ENCODE measurements at regions not wholly inside any gene's neighbourhood (a gene's known extent, or its start where the extent isn't known, plus 50 kb on each side); places are given as distances from the start of the nearest gene placed in this dataset.

- no peak for DNase-seq (ENCODE audit: low spot score in 2 of 2)
- TF ChIP-seq, protein P1, sequence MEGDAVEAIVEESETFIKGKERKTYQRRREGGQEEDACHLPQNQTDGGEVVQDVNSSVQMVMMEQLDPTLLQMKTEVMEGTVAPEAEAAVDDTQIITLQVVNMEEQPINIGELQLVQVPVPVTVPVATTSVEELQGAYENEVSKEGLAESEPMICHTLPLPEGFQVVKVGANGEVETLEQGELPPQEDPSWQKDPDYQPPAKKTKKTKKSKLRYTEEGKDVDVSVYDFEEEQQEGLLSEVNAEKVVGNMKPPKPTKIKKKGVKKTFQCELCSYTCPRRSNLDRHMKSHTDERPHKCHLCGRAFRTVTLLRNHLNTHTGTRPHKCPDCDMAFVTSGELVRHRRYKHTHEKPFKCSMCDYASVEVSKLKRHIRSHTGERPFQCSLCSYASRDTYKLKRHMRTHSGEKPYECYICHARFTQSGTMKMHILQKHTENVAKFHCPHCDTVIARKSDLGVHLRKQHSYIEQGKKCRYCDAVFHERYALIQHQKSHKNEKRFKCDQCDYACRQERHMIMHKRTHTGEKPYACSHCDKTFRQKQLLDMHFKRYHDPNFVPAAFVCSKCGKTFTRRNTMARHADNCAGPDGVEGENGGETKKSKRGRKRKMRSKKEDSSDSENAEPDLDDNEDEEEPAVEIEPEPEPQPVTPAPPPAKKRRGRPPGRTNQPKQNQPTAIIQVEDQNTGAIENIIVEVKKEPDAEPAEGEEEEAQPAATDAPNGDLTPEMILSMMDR (IDR thresholded peaks at IDR 0.05): no peak
- no peak overlapping the region for H3K27ac ChIP-seq
- no peaks in the 10 kb centered on the region for H3K4me1 ChIP-seq
- H3K27me3 ChIP-seq: no peaks in the 10 kb centered on the region
- no peak overlapping the region for H3K4me3 ChIP-seq
- no peaks in the 10 kb centered on the region for H3K36me3 ChIP-seq
- no peaks in the 10 kb centered on the region for H3K9me3 ChIP-seq
- intact Hi-C loops (cut with DNase I): no loop called here
These were observed 98.2 kb upstream of the SCEL start for GRCh38 chr13:77437267-77437666.

DNA sequence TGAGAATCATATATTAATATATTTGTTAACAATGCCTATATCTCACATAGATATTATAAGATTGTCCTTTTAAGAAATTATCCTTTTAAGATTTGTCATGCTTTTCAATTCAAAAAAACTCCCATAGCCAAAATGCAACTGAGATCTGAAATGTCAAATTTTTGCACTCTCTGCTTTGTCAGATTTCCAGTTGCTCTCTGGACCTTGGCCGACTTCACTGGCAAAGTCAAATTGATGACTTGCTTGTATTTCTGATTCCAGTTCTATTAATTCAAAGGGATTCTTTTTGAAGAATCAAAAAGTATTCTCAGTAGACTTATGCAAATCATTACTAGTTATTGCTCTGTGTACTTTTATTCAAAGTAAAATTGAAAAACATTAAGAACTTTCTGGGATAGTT lies 101.2 kb upstream of the SCEL start:
- intact Hi-C loops (cut with DNase I): no loop called here
- Histone ChIP-seq H3K9me3 (no peaks in the 10 kb centered on the region), H3K27ac (no peak overlapping the region), H3K27me3 (no peaks in the 10 kb centered on the region), H3K36me3 (no peaks in the 10 kb centered on the region), H3K4me1 (no peaks in the 10 kb centered on the region), H3K4me3 (no peak overlapping the region)
- DNase-seq (ENCODE audit: low spot score in 2 of 2): no peak
- TF ChIP-seq, protein P1 (IDR thresholded peaks at IDR 0.05): no peak

DNA sequence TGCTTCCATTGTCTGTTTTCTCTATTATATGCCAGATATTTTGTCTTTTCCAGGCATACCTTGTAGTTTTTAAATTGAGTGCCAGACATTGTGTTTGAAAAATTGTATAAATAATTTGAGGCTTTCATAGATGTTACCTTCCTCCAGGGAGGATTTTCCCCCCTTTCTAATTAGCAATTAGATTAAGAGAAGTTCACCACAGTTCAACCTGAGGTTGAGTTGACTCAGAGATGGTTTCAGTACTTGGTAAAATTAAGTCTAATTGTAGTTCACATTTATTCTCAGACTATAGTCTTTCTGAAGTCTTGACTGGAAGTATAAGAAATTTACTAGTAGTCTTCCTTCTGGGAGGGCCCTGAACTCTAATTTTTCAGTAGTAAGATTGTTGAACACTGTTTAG lies 104.1 kb upstream of the SCEL start:
- DNase-seq (ENCODE audit: low spot score in 2 of 2): no peak
- TF ChIP-seq, protein P1 (IDR thresholded peaks at IDR 0.05): no peak
- Histone ChIP-seq H3K27ac (no peak overlapping the region), H3K4me1 (no peaks in the 10 kb centered on the region), H3K27me3 (no peaks in the 10 kb centered on the region), H3K9me3 (no peaks in the 10 kb centered on the region), H3K36me3 (no peaks in the 10 kb centered on the region), H3K4me3 (no peak overlapping the region)
- intact Hi-C loops (cut with DNase I): no loop called here

DNA sequence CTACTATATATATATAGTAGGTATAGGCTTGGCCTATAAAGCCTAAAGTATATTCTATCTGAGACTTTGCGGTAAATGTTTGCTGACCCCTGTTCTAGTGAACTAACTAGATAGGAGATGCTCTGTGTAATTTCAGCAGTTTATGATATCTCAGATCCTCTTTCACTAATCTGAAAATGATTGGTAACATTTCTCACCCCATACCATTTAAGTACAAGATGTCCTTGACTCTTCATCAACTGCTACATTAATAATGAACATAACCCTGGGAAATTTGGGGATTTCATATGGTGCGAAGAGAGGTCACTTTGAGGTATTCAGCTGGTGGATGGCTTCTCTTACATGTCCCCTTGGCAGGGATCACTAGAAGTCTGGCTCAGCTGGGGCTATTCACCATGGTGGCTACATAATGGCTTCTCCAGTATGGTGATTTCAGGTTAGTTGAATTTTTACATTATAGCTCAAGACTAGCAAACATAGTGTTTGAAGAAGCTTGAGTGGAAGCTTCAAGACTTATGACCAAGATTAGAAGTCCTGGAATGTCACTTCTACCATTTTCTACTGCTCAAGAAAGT lies 103.6 kb upstream of the MYCBP2 start:
- intact Hi-C loops (cut with DNase I): no loop called here
- H3K27me3 ChIP-seq: no peaks in the 10 kb centered on the region
- no peaks in the 10 kb centered on the region for H3K9me3 ChIP-seq
- DNase-seq (ENCODE audit: low spot score in 2 of 2): no peak
- TF ChIP-seq, protein P1 (IDR thresholded peaks at IDR 0.05): no peak
- H3K36me3 ChIP-seq: no peaks in the 10 kb centered on the region
- no peak overlapping the region for H3K27ac ChIP-seq
- no peak overlapping the region for H3K4me3 ChIP-seq
- no peaks in the 10 kb centered on the region for H3K4me1 ChIP-seq

GRCh38 chr13:77429320-77430142 lies 102.6 kb upstream of the MYCBP2 start:
- intact Hi-C loops (cut with DNase I): no loop called here
- Histone ChIP-seq H3K27me3 (no peaks in the 10 kb centered on the region), H3K4me3 (no peak overlapping the region), H3K9me3 (no peaks in the 10 kb centered on the region), H3K36me3 (no peaks in the 10 kb centered on the region), H3K4me1 (no peaks in the 10 kb centered on the region), H3K27ac (no peak overlapping the region)
- TF ChIP-seq, protein P1 (IDR thresholded peaks at IDR 0.05): no peak
- no peak for DNase-seq (ENCODE audit: low spot score in 2 of 2)
